GM23338 (cell line): ENCODE measurements at regions not wholly inside any gene's neighbourhood (a gene's known extent, or its start where the extent isn't known, plus 50 kb on each side); places are given as distances from the start of the nearest gene placed in this dataset.

Experiments
- ATAC-seq: fragments of 200-7000 bp; cut with Tn5 transposase; 3 replicates; pipeline ENCODE4 v1.9.1; 2020
- DNase-seq: peaks from one replicate; pipeline ENCODE4 v3.0.0-alpha.2; 2015; ENCODE audit warnings: low spot score
- H2AFZ ChIP-seq: fragments of 200-600 bp; sonication (generic); 2 replicates; pipeline ENCODE4 v1.8.0; 2016; ENCODE audit warnings: antibody characterized with exemption, mild to moderate bottlenecking, moderate library complexity
- H3F3A ChIP-seq: fragments of 200-600 bp; sonication (generic); replicated peaks from 2 replicates; pipeline ENCODE4 v1.8.0; 2017; ENCODE audit warnings: antibody characterized with exemption, mixed run types, low read depth
- H3K27ac ChIP-seq: fragments of 200-600 bp; sonication (generic); 2 replicates; pipeline ENCODE4 v1.6.1; 2016; ENCODE audit warnings: low read depth
- H3K27me3 ChIP-seq: fragments of 200-600 bp; sonication (generic); 2 replicates; pipeline ENCODE4 v1.8.0; 2016; ENCODE audit warnings: mild to moderate bottlenecking, mixed run types, moderate library complexity; ENCODE audit not compliant: insufficient read depth
- H3K36me3 ChIP-seq: fragments of 200-600 bp; sonication (generic); 2 replicates; pipeline ENCODE4 v1.8.0; 2016; ENCODE audit warnings: mild to moderate bottlenecking; ENCODE audit not compliant: insufficient read depth
- H3K4me1 ChIP-seq: fragments of 200-600 bp; sonication (generic); 2 replicates; pipeline ENCODE4 v1.8.0; 2016; ENCODE audit warnings: mild to moderate bottlenecking, moderate library complexity; ENCODE audit not compliant: insufficient read depth
- H3K4me2 ChIP-seq: fragments of 200-600 bp; sonication (generic); 2 replicates; pipeline ENCODE4 v1.7.1; 2017; ENCODE audit warnings: mixed run types
- H3K4me3 ChIP-seq: fragments of 200-600 bp; sonication (generic); 2 replicates; pipeline ENCODE4 v1.6.1; 2016; ENCODE audit warnings: mixed run types
- H3K79me2 ChIP-seq: fragments of 200-600 bp; sonication (generic); replicated peaks from 2 replicates; pipeline ENCODE4 v1.8.0; 2017; ENCODE audit warnings: mild to moderate bottlenecking; ENCODE audit not compliant: insufficient read depth
- H3K9me2 ChIP-seq: fragments of 200-600 bp; sonication (generic); 2 replicates; pipeline ENCODE4 v1.8.0; 2017; ENCODE audit not compliant: insufficient read depth
- H4K20me1 ChIP-seq: fragments of 200-600 bp; sonication (generic); replicated peaks from 2 replicates; pipeline ENCODE4 v1.8.0; 2017; ENCODE audit warnings: mild to moderate bottlenecking; ENCODE audit not compliant: insufficient read depth
- H3K27ac Mint-ChIP-seq: 2 replicates; pipeline ENCODE4 v1.8.0; 2020; ENCODE audit warnings: inconsistent platforms, mild to moderate bottlenecking, moderate library complexity, mixed read lengths
- H3K27me3 Mint-ChIP-seq: 3 replicates; pipeline ENCODE4 v1.8.0; 2022; ENCODE audit warnings: low read depth, mild to moderate bottlenecking, moderate library complexity, mixed read lengths, inconsistent platforms; ENCODE audit not compliant: insufficient read depth, poor library complexity
- H3K36me3 Mint-ChIP-seq: 3 replicates; pipeline ENCODE4 v1.8.0; 2021; ENCODE audit warnings: low read depth, mild to moderate bottlenecking, inconsistent platforms, moderate library complexity, mixed read lengths
- H3K4me1 Mint-ChIP-seq: 3 replicates; pipeline ENCODE4 v1.8.0; 2020; ENCODE audit warnings: mild to moderate bottlenecking, inconsistent platforms, mixed read lengths
- H3K4me3 Mint-ChIP-seq: 3 replicates; pipeline ENCODE4 v1.8.0; 2021; ENCODE audit warnings: moderate library complexity, mild to moderate bottlenecking, inconsistent platforms, mixed read lengths
- H3K9me3 Mint-ChIP-seq: 3 replicates; pipeline ENCODE4 v1.8.0; 2020; ENCODE audit warnings: moderate library complexity, mild to moderate bottlenecking, inconsistent platforms, mixed read lengths
- CREB1 ChIP-seq: fragments of 250-450 bp; sonication (Bioruptor Pico); IDR thresholded peaks from 2 replicates; pipeline ENCODE4 v1.5.0; 2020; ENCODE audit warnings: low read depth, mild to moderate bottlenecking, moderate library complexity
- EZH2phosphoT487 ChIP-seq: fragments of 200-600 bp; sonication (generic); IDR thresholded peaks from one replicate; pipeline ENCODE4 v1.8.1; 2018; ENCODE audit warnings: antibody characterized with exemption; ENCODE audit not compliant: unreplicated experiment
- JUNB ChIP-seq: IDR thresholded peaks from one replicate; pipeline ENCODE4 v1.6.1; 2016; ENCODE audit warnings: antibody characterized with exemption; ENCODE audit not compliant: unreplicated experiment
- POLR2AphosphoS5 ChIP-seq: IDR thresholded peaks from 2 replicates; pipeline ENCODE4 v1.6.1; 2016; ENCODE audit warnings: antibody characterized with exemption, low read depth
- STAT1 ChIP-seq: IDR thresholded peaks from one replicate; pipeline ENCODE4 v1.6.1; 2016; ENCODE audit warnings: antibody characterized with exemption; ENCODE audit not compliant: unreplicated experiment
- ZNF331 ChIP-seq: fragments of 250-450 bp; sonication (Bioruptor Pico); IDR thresholded peaks from 2 replicates; pipeline ENCODE4 v1.5.0; 2020; ENCODE audit warnings: low read depth, mild to moderate bottlenecking, moderate library complexity
- TF ChIP-seq, protein P1 (sequence below), 2 experiments: fragments of 200-600 bp in 1 of 2; sonication (generic) in 1 of 2; conservative IDR thresholded peaks; 2 replicates each; pipeline versions ENCODE4 v1.5.1 to v1.6.1; 2016 to 2017; ENCODE audit warnings: antibody characterized with exemption in 2 of 2, low read depth in 2 of 2, mild to moderate bottlenecking in 2 of 2, moderate library complexity in 1 of 2
- TF ChIP-seq, protein P2 (sequence below): IDR thresholded peaks from one replicate; pipeline ENCODE4 v1.6.1; 2018; ENCODE audit warnings: antibody characterized with exemption; ENCODE audit not compliant: unreplicated experiment
- TF ChIP-seq, protein P3 (sequence below): fragments of 250-450 bp; sonication (Bioruptor Pico); IDR thresholded peaks from 2 replicates; pipeline ENCODE4 v1.5.0; 2020; ENCODE audit warnings: mild to moderate bottlenecking, moderate library complexity
- TF ChIP-seq, protein P4 (sequence below): IDR thresholded peaks from 2 replicates; pipeline ENCODE4 v1.6.1; 2016; ENCODE audit warnings: antibody characterized with exemption

DNA sequence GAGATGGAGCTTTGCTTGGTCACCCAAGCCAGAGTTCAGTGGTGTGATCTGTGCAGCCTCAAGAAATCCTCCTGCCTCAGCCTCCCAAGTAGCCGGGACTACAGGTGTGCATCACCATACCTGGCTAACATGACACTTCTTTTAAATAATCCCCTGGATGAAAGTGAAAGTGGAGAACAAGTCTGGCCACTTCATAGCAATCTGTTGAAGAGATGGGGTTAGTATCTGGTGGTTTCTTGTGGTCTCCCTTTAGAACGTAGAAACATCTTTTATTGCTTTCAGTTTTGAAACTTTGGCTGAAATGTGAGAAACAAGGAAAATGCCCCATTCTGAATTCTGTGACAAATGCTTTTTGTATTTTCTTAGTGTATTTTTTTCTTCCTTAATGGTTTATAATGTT lies 452.5 kb upstream of the RIOK2 start (continued):
- TF ChIP-seq, protein P1, sequence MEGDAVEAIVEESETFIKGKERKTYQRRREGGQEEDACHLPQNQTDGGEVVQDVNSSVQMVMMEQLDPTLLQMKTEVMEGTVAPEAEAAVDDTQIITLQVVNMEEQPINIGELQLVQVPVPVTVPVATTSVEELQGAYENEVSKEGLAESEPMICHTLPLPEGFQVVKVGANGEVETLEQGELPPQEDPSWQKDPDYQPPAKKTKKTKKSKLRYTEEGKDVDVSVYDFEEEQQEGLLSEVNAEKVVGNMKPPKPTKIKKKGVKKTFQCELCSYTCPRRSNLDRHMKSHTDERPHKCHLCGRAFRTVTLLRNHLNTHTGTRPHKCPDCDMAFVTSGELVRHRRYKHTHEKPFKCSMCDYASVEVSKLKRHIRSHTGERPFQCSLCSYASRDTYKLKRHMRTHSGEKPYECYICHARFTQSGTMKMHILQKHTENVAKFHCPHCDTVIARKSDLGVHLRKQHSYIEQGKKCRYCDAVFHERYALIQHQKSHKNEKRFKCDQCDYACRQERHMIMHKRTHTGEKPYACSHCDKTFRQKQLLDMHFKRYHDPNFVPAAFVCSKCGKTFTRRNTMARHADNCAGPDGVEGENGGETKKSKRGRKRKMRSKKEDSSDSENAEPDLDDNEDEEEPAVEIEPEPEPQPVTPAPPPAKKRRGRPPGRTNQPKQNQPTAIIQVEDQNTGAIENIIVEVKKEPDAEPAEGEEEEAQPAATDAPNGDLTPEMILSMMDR (conservative IDR thresholded peaks at IDR 0.05; ENCODE audit: low read depth in 2 of 2), result no peak

DNA sequence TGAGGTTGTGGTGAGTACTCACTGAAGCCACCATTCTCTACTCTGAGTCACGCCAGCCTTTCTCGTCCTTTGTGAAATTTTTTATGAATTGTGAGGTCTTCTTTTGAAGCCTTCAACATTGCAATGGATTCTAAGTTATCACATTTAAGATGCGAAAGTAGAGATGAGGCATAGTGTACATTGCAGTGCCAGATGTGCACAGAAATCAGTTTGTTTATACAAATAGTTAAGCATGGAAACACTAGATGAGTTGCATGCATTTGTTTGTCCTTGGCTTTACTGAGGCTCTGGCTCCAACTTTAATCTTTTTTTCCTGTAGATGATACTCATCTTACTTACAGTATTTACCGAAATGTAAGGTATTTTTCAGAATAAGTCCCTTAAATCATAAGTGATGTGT lies 453.7 kb upstream of the RIOK2 start:
- Histone ChIP-seq H3K79me2 (no peaks in the 10 kb centered on the region), H3K27ac (no peak overlapping the region), H3K4me3 (no peak overlapping the region), H3K4me1 (0 out of 2 replicates have a peak, but pooled peaks cover 5% of the 10 kb centered on the region), H2AFZ (no peak overlapping the region), H3K9me2 (peaks cover 8% of the 10 kb centered on the region; the same call in 1 of the 2 replicates), H3F3A (no peaks in the 10 kb centered on the region), H3K27me3 (no peaks in the 10 kb centered on the region), H3K4me2 (no peak overlapping the region), H4K20me1 (no peaks in the 10 kb centered on the region), H3K36me3 (no peaks in the 10 kb centered on the region)
- H3K36me3 Mint-ChIP-seq, result no peaks in the 10 kb centered on the region
- no peak for ATAC-seq
- H3K4me3 Mint-ChIP-seq, result no peak overlapping the region
- TF ChIP-seq EZH2phosphoT487, result no peak
- no peak for TF ChIP-seq ZNF331 (CRISPR knock-in tag)
- TF ChIP-seq, protein P2, sequence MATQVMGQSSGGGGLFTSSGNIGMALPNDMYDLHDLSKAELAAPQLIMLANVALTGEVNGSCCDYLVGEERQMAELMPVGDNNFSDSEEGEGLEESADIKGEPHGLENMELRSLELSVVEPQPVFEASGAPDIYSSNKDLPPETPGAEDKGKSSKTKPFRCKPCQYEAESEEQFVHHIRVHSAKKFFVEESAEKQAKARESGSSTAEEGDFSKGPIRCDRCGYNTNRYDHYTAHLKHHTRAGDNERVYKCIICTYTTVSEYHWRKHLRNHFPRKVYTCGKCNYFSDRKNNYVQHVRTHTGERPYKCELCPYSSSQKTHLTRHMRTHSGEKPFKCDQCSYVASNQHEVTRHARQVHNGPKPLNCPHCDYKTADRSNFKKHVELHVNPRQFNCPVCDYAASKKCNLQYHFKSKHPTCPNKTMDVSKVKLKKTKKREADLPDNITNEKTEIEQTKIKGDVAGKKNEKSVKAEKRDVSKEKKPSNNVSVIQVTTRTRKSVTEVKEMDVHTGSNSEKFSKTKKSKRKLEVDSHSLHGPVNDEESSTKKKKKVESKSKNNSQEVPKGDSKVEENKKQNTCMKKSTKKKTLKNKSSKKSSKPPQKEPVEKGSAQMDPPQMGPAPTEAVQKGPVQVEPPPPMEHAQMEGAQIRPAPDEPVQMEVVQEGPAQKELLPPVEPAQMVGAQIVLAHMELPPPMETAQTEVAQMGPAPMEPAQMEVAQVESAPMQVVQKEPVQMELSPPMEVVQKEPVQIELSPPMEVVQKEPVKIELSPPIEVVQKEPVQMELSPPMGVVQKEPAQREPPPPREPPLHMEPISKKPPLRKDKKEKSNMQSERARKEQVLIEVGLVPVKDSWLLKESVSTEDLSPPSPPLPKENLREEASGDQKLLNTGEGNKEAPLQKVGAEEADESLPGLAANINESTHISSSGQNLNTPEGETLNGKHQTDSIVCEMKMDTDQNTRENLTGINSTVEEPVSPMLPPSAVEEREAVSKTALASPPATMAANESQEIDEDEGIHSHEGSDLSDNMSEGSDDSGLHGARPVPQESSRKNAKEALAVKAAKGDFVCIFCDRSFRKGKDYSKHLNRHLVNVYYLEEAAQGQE, result no peak
- TF ChIP-seq, protein P1 (conservative IDR thresholded peaks at IDR 0.05; ENCODE audit: low read depth in 2 of 2), result no peak
- TF ChIP-seq POLR2AphosphoS5, result no peak
- TF ChIP-seq, protein P3, sequence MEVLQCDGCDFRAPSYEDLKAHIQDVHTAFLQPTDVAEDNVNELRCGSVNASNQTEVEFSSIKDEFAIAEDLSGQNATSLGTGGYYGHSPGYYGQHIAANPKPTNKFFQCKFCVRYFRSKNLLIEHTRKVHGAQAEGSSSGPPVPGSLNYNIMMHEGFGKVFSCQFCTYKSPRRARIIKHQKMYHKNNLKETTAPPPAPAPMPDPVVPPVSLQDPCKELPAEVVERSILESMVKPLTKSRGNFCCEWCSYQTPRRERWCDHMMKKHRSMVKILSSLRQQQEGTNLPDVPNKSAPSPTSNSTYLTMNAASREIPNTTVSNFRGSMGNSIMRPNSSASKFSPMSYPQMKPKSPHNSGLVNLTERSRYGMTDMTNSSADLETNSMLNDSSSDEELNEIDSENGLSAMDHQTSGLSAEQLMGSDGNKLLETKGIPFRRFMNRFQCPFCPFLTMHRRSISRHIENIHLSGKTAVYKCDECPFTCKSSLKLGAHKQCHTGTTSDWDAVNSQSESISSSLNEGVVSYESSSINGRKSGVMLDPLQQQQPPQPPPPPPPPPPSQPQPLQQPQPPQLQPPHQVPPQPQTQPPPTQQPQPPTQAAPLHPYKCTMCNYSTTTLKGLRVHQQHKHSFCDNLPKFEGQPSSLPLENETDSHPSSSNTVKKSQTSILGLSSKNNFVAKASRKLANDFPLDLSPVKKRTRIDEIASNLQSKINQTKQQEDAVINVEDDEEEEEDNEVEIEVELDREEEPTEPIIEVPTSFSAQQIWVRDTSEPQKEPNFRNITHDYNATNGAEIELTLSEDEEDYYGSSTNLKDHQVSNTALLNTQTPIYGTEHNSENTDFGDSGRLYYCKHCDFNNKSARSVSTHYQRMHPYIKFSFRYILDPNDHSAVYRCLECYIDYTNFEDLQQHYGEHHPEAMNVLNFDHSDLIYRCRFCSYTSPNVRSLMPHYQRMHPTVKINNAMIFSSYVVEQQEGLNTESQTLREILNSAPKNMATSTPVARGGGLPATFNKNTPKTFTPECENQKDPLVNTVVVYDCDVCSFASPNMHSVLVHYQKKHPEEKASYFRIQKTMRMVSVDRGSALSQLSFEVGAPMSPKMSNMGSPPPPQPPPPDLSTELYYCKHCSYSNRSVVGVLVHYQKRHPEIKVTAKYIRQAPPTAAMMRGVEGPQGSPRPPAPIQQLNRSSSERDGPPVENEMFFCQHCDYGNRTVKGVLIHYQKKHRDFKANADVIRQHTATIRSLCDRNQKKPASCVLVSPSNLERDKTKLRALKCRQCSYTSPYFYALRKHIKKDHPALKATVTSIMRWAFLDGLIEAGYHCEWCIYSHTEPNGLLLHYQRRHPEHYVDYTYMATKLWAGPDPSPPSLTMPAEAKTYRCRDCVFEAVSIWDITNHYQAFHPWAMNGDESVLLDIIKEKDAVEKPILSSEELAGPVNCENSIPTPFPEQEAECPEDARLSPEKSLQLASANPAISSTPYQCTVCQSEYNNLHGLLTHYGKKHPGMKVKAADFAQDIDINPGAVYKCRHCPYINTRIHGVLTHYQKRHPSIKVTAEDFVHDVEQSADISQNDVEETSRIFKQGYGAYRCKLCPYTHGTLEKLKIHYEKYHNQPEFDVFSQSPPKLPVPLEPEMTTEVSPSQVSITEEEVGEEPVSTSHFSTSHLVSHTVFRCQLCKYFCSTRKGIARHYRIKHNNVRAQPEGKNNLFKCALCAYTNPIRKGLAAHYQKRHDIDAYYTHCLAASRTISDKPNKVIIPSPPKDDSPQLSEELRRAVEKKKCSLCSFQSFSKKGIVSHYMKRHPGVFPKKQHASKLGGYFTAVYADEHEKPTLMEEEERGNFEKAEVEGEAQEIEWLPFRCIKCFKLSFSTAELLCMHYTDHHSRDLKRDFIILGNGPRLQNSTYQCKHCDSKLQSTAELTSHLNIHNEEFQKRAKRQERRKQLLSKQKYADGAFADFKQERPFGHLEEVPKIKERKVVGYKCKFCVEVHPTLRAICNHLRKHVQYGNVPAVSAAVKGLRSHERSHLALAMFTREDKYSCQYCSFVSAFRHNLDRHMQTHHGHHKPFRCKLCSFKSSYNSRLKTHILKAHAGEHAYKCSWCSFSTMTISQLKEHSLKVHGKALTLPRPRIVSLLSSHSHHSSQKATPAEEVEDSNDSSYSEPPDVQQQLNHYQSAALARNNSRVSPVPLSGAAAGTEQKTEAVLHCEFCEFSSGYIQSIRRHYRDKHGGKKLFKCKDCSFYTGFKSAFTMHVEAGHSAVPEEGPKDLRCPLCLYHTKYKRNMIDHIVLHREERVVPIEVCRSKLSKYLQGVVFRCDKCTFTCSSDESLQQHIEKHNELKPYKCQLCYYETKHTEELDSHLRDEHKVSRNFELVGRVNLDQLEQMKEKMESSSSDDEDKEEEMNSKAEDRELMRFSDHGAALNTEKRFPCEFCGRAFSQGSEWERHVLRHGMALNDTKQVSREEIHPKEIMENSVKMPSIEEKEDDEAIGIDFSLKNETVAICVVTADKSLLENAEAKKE (CRISPR knock-in tag), result no peak
- TF ChIP-seq STAT1, result no peak
- TF ChIP-seq, protein P4, sequence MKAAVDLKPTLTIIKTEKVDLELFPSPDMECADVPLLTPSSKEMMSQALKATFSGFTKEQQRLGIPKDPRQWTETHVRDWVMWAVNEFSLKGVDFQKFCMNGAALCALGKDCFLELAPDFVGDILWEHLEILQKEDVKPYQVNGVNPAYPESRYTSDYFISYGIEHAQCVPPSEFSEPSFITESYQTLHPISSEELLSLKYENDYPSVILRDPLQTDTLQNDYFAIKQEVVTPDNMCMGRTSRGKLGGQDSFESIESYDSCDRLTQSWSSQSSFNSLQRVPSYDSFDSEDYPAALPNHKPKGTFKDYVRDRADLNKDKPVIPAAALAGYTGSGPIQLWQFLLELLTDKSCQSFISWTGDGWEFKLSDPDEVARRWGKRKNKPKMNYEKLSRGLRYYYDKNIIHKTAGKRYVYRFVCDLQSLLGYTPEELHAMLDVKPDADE, result no peak
- TF ChIP-seq CREB1 (CRISPR knock-in tag), result no peak
- TF ChIP-seq JUNB, result no peak
- H3K4me1 Mint-ChIP-seq, result no peaks in the 10 kb centered on the region
- no peaks in the 10 kb centered on the region for H3K9me3 Mint-ChIP-seq
- H3K27ac Mint-ChIP-seq, result no peak overlapping the region
- H3K27me3 Mint-ChIP-seq, result no peaks in the 10 kb centered on the region
- DNase-seq, result no peak
